ENCODE measurements at regions not wholly inside any gene's neighbourhood (a gene's known extent, or its start where the extent isn't known, plus 50 kb on each side); places are given as distances from the start of the nearest gene placed in this dataset.
"Not testable (repeated sequence)": the region's sequence is repeated elsewhere in the genome, so short reads cannot be mapped to it uniquely, and the experiment has no call there.

DNA sequence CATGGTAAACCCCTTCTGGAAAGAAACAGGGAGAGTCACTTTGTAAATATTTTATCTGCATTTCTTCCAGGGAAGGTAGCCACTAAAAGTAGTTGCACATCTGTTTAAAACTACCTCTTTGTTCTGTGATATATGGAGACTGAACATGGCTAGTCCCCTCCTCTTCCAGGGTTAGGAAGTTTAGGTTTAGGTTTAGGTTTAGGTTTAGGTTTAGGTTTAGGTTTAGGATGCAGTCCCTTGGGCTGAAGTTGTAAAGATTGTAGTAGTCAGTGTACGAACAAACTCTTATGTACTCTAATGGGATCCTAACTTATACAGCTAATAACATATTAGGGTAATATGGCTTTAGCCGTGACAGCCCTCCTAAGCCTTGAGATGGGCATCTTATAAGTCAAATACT is 880.2 kb upstream of the TMEFF2 start:
- H3K4me3 ChIP-seq (ENCODE audit: low read depth, poor library complexity, severe bottlenecking), result no peak overlapping the region
- intact Hi-C loops (cut with DNase I; ENCODE audit: low total_unique reads), result no loop called here
- no peak for TF ChIP-seq POLR2A (IDR thresholded peaks at IDR 0.05)
- TF ChIP-seq, protein P1, sequence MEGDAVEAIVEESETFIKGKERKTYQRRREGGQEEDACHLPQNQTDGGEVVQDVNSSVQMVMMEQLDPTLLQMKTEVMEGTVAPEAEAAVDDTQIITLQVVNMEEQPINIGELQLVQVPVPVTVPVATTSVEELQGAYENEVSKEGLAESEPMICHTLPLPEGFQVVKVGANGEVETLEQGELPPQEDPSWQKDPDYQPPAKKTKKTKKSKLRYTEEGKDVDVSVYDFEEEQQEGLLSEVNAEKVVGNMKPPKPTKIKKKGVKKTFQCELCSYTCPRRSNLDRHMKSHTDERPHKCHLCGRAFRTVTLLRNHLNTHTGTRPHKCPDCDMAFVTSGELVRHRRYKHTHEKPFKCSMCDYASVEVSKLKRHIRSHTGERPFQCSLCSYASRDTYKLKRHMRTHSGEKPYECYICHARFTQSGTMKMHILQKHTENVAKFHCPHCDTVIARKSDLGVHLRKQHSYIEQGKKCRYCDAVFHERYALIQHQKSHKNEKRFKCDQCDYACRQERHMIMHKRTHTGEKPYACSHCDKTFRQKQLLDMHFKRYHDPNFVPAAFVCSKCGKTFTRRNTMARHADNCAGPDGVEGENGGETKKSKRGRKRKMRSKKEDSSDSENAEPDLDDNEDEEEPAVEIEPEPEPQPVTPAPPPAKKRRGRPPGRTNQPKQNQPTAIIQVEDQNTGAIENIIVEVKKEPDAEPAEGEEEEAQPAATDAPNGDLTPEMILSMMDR (IDR thresholded peaks at IDR 0.05), result no peak
- DNase-seq (ENCODE audit: low spot score in 2 of 2), result no peak
- WGBS, 2 donors, result 82 to 86% methylated on average over 2 of the region's 2 CpGs

DNA sequence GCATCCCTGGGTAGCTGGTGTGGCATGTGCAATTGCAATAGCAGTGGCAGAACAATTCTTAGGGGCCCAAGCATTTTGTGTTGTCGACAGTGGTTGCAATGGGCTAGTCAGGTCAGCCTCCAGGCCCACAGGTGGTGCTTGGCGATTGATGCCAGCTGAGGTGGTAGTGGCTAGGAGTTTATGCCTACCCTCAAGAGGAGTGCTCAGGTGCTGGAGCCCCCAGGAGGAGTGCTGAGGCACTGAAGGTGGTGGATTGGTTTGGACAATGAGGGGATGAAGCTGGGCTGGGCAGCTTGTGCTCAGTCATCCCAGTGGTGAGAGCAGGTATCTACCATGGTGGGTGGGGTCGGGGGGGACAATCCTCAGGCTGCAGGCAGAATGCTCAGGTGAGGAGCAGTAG is 877.9 kb upstream of the TMEFF2 start:
- WGBS, 2 donors, result 64 to 78% methylated on average over 3 of the region's 3 CpGs
- intact Hi-C loops (cut with DNase I; ENCODE audit: low total_unique reads), result no loop called here
- TF ChIP-seq, protein P1 (IDR thresholded peaks at IDR 0.05), result no peak
- TF ChIP-seq POLR2A (IDR thresholded peaks at IDR 0.05), result no peak
- no peak overlapping the region for H3K4me3 ChIP-seq (ENCODE audit: low read depth, poor library complexity, severe bottlenecking)
- DNase-seq (ENCODE audit: low spot score in 2 of 2), result no peak

DNA sequence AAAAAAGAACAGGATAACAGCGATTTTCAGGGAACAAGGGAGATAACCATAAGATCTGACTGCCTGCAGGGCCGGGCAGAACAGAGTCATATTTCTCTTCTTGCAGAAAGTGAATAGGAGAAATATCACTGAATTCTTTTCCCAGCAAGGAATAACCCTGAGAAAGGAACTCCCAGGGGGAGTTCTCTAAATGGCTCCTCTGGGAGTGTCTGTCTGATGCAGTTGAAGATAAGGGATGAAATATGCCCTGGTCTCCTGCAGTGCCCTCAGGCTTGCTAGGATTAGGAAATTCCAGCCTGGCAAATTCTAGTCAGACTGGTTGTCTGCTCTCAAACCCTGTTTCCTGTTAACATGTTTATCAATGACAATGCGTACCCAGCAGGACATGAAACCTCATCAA is 830.8 kb upstream of the TMEFF2 start:
- DNase-seq (ENCODE audit: low spot score in 2 of 2); intact Hi-C loops (cut with DNase I; ENCODE audit: low total_unique reads); H3K4me3 ChIP-seq (ENCODE audit: low read depth, poor library complexity, severe bottlenecking): not testable (repeated sequence)
- 70 to 77% methylated on average over 3 of the region's 3 CpGs for WGBS, 2 donors

DNA sequence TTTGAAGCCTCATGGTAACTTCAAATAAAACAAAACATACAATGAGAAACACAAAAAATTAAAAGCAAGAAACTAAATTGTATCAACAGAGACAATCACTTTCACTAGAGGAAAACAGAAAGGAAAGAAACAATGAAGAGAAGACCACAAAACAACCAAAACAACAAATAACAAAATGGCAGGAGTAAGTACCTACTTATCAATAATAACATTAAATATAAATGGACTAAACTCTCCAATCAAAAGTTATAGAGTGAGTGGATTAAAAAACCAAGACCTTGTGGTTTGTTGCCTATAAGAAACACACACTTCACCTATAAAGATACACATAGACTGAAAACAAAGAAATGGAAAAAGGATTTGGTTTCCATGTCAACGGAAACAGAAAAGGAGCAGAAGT is 830.1 kb upstream of the TMEFF2 start:
- no peak overlapping the region for H3K4me3 ChIP-seq (ENCODE audit: low read depth, poor library complexity, severe bottlenecking)
- TF ChIP-seq POLR2A (IDR thresholded peaks at IDR 0.05), result no peak
- TF ChIP-seq, protein P1 (IDR thresholded peaks at IDR 0.05), result no peak
- intact Hi-C loops (cut with DNase I; ENCODE audit: low total_unique reads), result no loop called here
- no peak for DNase-seq (ENCODE audit: low spot score in 2 of 2)
- 87 to 89% methylated on average over 1 of the region's 1 CpG for WGBS, 2 donors

DNA sequence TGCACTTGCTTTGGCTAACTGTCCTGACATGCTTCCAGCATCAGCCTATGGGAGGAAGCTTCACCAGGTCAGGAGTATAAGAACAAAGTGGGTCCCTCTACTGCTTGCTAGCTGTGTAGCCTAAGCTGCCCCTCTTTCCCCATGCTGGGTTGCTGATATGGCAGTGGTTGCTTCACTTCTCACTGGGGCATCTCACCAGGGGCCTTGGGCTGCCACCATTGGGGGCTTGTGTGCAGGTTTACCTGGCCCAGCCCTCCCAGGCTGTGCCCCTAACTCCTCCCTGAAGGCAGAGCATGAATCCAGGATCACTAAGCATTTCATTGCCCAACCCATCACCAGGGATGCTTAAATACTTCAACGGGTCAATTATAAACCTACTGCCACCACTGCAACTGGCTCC is 817.1 kb upstream of the TMEFF2 start:
- intact Hi-C loops (cut with DNase I; ENCODE audit: low total_unique reads), result no loop called here
- WGBS, 2 donors, result 80 to 92% methylated on average over 1 of the region's 1 CpG
- no peak for DNase-seq (ENCODE audit: low spot score in 2 of 2)
- TF ChIP-seq POLR2A (IDR thresholded peaks at IDR 0.05), result no peak
- TF ChIP-seq, protein P1 (IDR thresholded peaks at IDR 0.05), result no peak
- no peak overlapping the region for H3K4me3 ChIP-seq (ENCODE audit: low read depth, poor library complexity, severe bottlenecking)

DNA sequence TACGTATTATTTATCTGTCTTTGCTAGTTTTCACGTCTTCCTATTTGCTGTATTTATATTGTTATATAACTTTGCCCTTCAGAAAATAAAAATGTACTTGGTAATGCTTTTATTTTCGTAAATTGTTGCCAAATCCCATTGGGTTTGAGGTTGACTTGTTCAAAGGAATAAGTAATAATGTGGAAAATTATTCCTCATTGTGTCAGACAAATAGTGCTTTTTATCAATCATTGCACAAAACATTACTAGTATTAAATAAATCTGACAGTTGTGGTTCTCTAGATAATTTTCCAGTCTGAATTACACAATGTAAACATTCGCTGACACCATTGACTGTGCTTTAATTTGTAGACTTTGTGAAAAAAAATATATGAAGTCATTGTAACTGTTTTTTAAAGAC is 798.3 kb upstream of the TMEFF2 start:
- 74 to 81% methylated on average over 4 of the region's 4 CpGs for WGBS, 2 donors
- intact Hi-C loops (cut with DNase I; ENCODE audit: low total_unique reads), result no loop called here
- no peak for DNase-seq (ENCODE audit: low spot score in 2 of 2)
- no peak overlapping the region for H3K4me3 ChIP-seq (ENCODE audit: low read depth, poor library complexity, severe bottlenecking)
- TF ChIP-seq, protein P1 (IDR thresholded peaks at IDR 0.05), result no peak
- TF ChIP-seq POLR2A (IDR thresholded peaks at IDR 0.05), result no peak

All from lower leg skin (tissue), 4 donors.